HUES6 (cell line): ENCODE measurements at regions not wholly inside any gene's neighbourhood (a gene's known extent, or its start where the extent isn't known, plus 50 kb on each side); places are given as distances from the start of the nearest gene placed in this dataset.

Source experiments
- H3K27ac ChIP-seq: 2 replicates; pipeline ENCODE4 v1.7.0; 2013; ENCODE audit warnings: low read depth, mild to moderate bottlenecking, low read length, inconsistent platforms
- H3K27me3 ChIP-seq: 2 replicates; pipeline ENCODE4 v1.6.1; 2013; ENCODE audit warnings: low read length; ENCODE audit not compliant: control insufficient read depth, insufficient read depth
- H3K36me3 ChIP-seq: 2 replicates; pipeline ENCODE4 v1.6.1; 2013; ENCODE audit warnings: low read length; ENCODE audit not compliant: control insufficient read depth, insufficient read depth
- H3K4me1 ChIP-seq: 2 replicates; pipeline ENCODE4 v1.6.1; 2013; ENCODE audit warnings: low read length; ENCODE audit not compliant: control insufficient read depth, insufficient read depth
- H3K4me3 ChIP-seq: 2 replicates; pipeline ENCODE4 v1.5.1; 2013; ENCODE audit warnings: low read depth, low read length
- H3K9ac ChIP-seq: one replicate; pipeline ENCODE4 v1.6.1; 2013; ENCODE audit warnings: mild to moderate bottlenecking, low read length
- H3K9me3 ChIP-seq: 2 replicates; pipeline ENCODE4 v1.6.1; 2013; ENCODE audit warnings: low read depth, low read length; ENCODE audit not compliant: control insufficient read depth, insufficient read depth

DNA sequence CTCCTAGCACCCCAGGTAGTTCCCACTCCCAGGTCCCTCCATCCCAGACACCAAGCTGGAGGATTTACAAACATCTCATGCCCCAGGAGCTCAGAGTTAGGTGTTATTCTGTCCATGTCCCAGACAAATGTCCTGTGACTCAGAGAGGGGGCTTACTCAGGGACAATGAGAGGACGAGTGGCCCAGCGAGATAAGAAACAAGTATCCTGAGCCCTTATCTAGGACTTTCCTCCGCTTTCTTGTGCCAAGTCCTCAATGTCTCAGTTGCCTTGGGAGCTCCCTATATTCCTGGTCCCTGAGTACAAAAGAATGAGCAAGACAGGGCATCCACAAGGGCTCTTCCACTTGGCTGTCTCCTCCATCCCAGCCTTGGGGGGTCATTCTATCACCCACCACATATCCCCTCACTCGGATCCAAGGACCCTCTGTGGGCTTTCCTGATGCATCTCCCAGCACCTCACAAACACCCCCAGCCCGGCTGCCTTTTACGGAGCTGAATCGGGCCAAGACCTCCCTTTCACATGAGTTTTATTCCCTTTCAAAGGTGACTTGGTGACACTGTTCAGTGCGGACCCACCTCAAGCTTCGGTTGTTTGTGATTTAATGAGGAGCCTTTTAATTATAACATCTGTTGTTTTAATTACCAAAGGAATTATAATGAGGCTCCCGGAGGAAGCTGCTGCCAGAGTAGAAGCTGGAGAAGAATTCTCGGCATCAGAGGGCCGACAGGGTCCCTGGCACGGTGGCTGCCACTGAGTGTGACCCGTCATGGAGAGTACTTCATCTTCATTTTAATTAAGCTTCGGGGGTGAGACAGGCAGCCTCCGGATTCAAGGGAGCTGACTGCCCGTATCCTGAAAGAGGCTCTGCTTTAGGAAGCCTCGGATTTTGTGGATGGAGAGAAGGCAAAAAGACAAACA is 121.5 kb downstream of the WSCD1 start:
- H3K27me3 ChIP-seq = no peaks in the 10 kb centered on the region
- no peaks in the 10 kb centered on the region; the same call in 1 of the 2 replicates for H3K9me3 ChIP-seq
- no peak overlapping the region for H3K27ac ChIP-seq

DNA sequence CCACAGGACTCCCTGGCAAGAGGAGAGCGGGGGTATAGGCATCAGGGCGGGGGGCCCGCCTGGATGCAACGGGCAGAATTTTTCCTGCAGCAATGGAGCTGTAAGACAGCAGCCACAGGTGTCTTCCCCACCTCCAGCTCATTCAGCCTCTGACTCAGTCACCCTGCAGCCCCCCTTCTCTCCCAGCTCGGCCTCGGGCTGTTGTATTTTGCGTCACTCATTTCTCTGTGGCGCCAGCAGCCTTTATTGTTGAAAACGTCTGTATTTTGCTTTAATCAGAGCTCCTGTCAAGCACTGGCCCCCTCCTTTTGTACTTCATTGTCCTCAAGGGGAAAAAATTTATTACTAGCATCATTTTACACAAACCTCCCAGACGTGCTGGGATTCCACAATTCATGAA is 117.7 kb downstream of the WSCD1 start:
- Histone ChIP-seq H3K27me3 (no peaks in the 10 kb centered on the region), H3K9ac (peak overlapping the region; percentile 39), H3K4me3 (no peak overlapping the region), H3K27ac (no peak overlapping the region), H3K36me3 (no peaks in the 10 kb centered on the region), H3K9me3 (no peaks in the 10 kb centered on the region), H3K4me1 (0 out of 2 replicates have a peak, but pooled peaks cover 4% of the 10 kb centered on the region)

More for the DNA sequence above, 121.5 kb downstream of the WSCD1 start:
- H3K4me1 ChIP-seq = 0 out of 2 replicates have a peak, but pooled peaks cover 4% of the 10 kb centered on the region
- H3K4me3 ChIP-seq = no peak overlapping the region
- H3K36me3 ChIP-seq = no peaks in the 10 kb centered on the region
- no peak overlapping the region for H3K9ac ChIP-seq

DNA sequence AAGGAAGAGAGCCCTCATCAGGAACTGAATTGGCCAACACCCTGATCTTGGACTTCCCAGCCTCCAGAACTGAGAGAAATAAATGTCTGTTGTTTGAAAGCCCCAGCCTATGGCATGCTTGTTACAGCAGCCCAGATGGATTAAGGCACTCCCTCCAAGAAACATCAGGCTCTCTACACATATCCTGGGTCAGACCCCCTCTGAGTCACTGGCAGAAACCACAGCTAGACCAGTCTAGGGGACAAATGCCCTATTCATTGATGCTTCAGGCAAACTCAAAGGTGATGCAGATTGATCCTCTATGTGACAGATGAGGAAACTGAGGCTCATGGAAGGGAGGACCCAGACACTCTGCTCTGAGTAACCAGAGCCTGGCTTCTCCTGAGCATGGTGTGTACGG is 116.8 kb downstream of the WSCD1 start:
- Histone ChIP-seq H3K9me3 (no peaks in the 10 kb centered on the region), H3K27ac (no peak overlapping the region), H3K4me1 (0 out of 2 replicates have a peak, but pooled peaks cover 4% of the 10 kb centered on the region), H3K9ac (no peak overlapping the region), H3K27me3 (no peaks in the 10 kb centered on the region), H3K36me3 (no peaks in the 10 kb centered on the region), H3K4me3 (no peak overlapping the region)

DNA sequence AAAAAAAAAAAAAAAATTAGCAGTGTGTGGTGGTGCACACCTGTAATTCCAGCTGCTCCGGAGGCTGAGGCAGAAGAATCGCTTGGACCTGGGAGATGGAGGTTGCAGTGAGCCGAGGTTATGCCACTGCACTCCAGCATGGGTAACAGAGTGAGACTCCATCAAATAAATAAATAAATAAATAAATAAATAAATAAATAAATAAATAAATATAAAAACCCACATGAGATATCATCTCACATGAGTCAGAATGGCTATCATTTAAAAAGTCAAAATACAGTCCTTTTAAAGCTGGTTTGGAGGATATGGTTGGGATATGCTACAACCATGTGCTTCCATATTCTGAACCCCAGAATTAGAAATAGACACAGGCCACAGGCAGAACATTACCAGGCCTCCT is 114.3 kb downstream of the WSCD1 start:
- Histone ChIP-seq H3K27me3 (no peaks in the 10 kb centered on the region), H3K36me3 (no peaks in the 10 kb centered on the region), H3K4me1 (0 out of 2 replicates have a peak, but pooled peaks cover 4% of the 10 kb centered on the region), H3K9ac (no peak overlapping the region), H3K4me3 (no peak overlapping the region), H3K27ac (no peak overlapping the region), H3K9me3 (no peaks in the 10 kb centered on the region)

DNA sequence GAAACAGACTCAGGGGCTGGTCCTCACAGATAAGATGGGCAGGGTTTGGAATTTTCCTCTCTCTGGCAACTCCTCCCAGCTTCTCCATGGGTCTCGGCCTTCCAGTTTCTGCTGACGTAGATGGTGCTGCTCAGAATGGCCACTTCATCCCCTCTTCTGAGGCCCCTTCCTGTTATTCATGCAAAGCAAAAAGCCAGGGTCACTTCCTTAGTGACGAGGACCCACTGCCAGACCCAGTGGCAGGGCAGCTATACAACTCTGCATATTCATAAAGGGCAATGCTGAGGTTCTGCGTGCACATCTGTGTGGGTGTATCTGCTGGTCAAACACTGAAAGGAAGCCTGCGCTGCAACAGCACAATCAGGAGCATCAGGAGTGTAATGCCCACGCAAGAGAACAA is 108.8 kb downstream of the WSCD1 start:
- H3K9ac ChIP-seq = no peak overlapping the region
- no peak overlapping the region for H3K27ac ChIP-seq
- H3K4me1 ChIP-seq = no peaks in the 10 kb centered on the region
- no peaks in the 10 kb centered on the region for H3K27me3 ChIP-seq
- no peaks in the 10 kb centered on the region for H3K36me3 ChIP-seq
- no peaks in the 10 kb centered on the region for H3K9me3 ChIP-seq
- no peak overlapping the region for H3K4me3 ChIP-seq

DNA sequence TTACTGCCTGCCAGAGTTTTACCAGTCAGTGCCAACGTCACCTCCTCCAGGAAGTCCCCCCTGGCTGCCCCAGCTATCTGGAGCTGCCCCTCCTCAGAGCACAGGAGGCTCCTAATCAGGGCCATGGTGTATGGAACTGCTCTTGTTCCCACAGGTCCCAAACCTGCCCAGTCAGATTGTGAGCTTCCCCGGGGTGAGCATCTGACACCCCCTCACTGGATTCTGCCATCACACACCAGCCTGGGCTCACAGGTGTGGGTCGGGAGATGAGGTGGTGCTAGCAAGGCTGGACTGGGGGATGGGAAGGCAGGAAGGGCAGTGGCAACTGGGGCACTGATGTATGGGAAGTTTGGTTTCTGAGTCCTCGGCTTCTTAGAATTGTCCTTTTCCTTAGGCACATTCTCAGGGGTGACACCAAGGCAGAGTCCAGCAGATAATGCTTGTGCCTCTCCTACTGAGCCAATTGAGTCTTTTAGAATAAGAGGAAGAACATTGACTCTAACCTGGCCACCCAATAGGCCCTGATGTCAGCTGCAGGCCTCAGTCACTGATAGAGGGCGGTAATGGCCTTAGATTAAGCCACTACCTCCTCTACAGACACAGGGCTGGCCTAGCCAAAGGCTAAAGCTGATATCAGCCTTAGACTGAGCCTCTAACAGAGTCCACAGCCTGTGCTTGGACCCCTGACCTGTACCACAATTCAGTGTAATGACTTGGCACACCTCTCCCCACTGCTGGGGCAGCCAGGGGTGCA is 107.9 kb downstream of the WSCD1 start:
- Histone ChIP-seq H3K27me3 (no peaks in the 10 kb centered on the region), H3K4me3 (no peak overlapping the region), H3K27ac (no peak overlapping the region), H3K4me1 (peaks cover under 1% of the 10 kb centered on the region; the same call in 1 of the 2 replicates), H3K36me3 (no peaks in the 10 kb centered on the region), H3K9me3 (no peaks in the 10 kb centered on the region), H3K9ac (no peak overlapping the region)
